ENCODE measurements at regions not wholly inside any gene's neighbourhood (a gene's known extent, or its start where the extent isn't known, plus 50 kb on each side); places are given as distances from the start of the nearest gene placed in this dataset.

- Histone ChIP-seq H2AFZ (ENCODE audit: low read length) (no peak overlapping the region), H4K20me1 (ENCODE audit: insufficient read depth, low read length) (no peaks in the 10 kb centered on the region), H3K4me2 (ENCODE audit: low read depth, low read length) (no peak overlapping the region), H3K9me3 (ENCODE audit: low read length) (no peaks in the 10 kb centered on the region), H3K4me1 (ENCODE audit: insufficient read depth, low read length) (peaks cover 11% of the 10 kb centered on the region), H3K9ac (ENCODE audit: insufficient read depth, low read depth, low read length) (no peak overlapping the region), H3K4me3 (replicated peaks in 1 of 3; ENCODE audit: insufficient read depth in 1 of 3, low read depth in 2 of 3, low read length in 3 of 3) (no peak overlapping the region), H3K27me3 (ENCODE audit: control insufficient read depth in 1 of 2, insufficient read depth in 2 of 2, low read length in 2 of 2) (no peaks in the 10 kb centered on the region), H3K27ac (ENCODE audit: extremely low read length, insufficient read depth, low read length) (no peak overlapping the region), H3K36me3 (replicated peaks in 1 of 2; ENCODE audit: control insufficient read depth in 1 of 2, insufficient read depth in 2 of 2, low read length in 2 of 2) (no peaks in the 10 kb centered on the region), H3K79me2 (ENCODE audit: insufficient read depth, low read length) (no peaks in the 10 kb centered on the region)
- intact Hi-C loops (cut with micrococcal nuclease; ENCODE audit: unreplicated experiment), result no loop called here
- WGBS (ENCODE audit: low lambda C conversion rate), result 95% methylated on average over 4 of the region's 7 CpGs
- ATAC-seq (no peak; the same call in 2 of the 3 replicates), DNase-seq (ENCODE audit: low spot score) (no peak), FAIRE-seq (no peak)
- in situ Hi-C loops (cut with HindIII; ENCODE audit: extremely low pct_ligation_motif_present, low pct_unique_long_range_greater_than_20kb), result no loop called here
- POLR2A ChIA-PET, result no interaction called here
- CTCF ChIA-PET (ENCODE audit: low intra/inter-chr PET ratio, low total read pairs), result no interaction called here
- BruUV-seq (replicated peaks), result no TSS peak
- TF ChIP-seq SNRNP70 (IDR thresholded peaks at IDR 0.05; ENCODE audit: low read depth, low read length) (no peak), GRHL1 (CRISPR knock-in tag; conservative IDR thresholded peaks at IDR 0.05) (no peak), LRRFIP1 (CRISPR knock-in tag; conservative IDR thresholded peaks at IDR 0.05) (no peak), ARID2 (CRISPR knock-in tag; IDR thresholded peaks at IDR 0.05; ENCODE audit: borderline replicate concordance) (no peak), BCL6 (CRISPR knock-in tag; IDR thresholded peaks at IDR 0.05) (no peak), STAT5B (CRISPR knock-in tag; IDR thresholded peaks at IDR 0.05) (no peak), ZBTB14 (CRISPR knock-in tag; IDR thresholded peaks at IDR 0.05) (no peak), TAF15 (IDR thresholded peaks at IDR 0.05; ENCODE audit: low read depth, low read length, poor library complexity, severe bottlenecking) (no peak), GPBP1L1 (CRISPR knock-in tag; IDR thresholded peaks at IDR 0.05) (no peak), ZBTB3 (CRISPR knock-in tag; IDR thresholded peaks at IDR 0.05; ENCODE audit: borderline replicate concordance, low read depth) (no peak), RNF2 (conservative IDR thresholded peaks at IDR 0.05; ENCODE audit: low read depth) (no peak), TP53 (CRISPR knock-in tag; conservative IDR thresholded peaks at IDR 0.05) (no peak), ZBTB4 (CRISPR knock-in tag; IDR thresholded peaks at IDR 0.05; ENCODE audit: borderline replicate concordance) (no peak)
- TF ChIP-seq, protein P1, sequence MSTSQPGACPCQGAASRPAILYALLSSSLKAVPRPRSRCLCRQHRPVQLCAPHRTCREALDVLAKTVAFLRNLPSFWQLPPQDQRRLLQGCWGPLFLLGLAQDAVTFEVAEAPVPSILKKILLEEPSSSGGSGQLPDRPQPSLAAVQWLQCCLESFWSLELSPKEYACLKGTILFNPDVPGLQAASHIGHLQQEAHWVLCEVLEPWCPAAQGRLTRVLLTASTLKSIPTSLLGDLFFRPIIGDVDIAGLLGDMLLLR (CRISPR knock-in tag; IDR thresholded peaks at IDR 0.05), result no peak
Measured at GRCh38 chr17:15886804-15887203, 58.1 kb upstream of the ADORA2B start.
